ENCODE measurements at regions not wholly inside any gene's neighbourhood (a gene's known extent, or its start where the extent isn't known, plus 50 kb on each side); places are given as distances from the start of the nearest gene placed in this dataset.

- no peak overlapping the region for H3K4me2 ChIP-seq (ENCODE audit: low read length)
- H3K4me1 ChIP-seq (ENCODE audit: control insufficient read depth in 1 of 2, insufficient read depth in 2 of 2, low read length in 2 of 2) = no peaks in the 10 kb centered on the region
- H3K36me3 ChIP-seq (ENCODE audit: control insufficient read depth in 1 of 2, insufficient read depth in 2 of 2, low read length in 2 of 2) = no peaks in the 10 kb centered on the region
- no peak overlapping the region for H3K4me3 ChIP-seq (ENCODE audit: low read depth, low read length)
- H2BK5ac ChIP-seq (ENCODE audit: low read depth, low read length, poor library complexity) = no peak overlapping the region
- no peaks in the 10 kb centered on the region for H3K9me3 ChIP-seq (ENCODE audit: insufficient read depth, low read depth, low read length)
- no peak overlapping the region for H2BK12ac ChIP-seq (ENCODE audit: low read length)
- H3K9ac ChIP-seq (ENCODE audit: low read length) = no peak overlapping the region
- H3K27me3 ChIP-seq (ENCODE audit: insufficient read depth, low read length) = no peaks in the 10 kb centered on the region
- H3K14ac ChIP-seq (ENCODE audit: low read length) = no peak overlapping the region
- no peak overlapping the region for H3K23ac ChIP-seq (ENCODE audit: low read length)
- H4K12ac ChIP-seq (ENCODE audit: low read depth, low read length) = no peak overlapping the region
- H3K79me2 ChIP-seq (ENCODE audit: control insufficient read depth, insufficient read depth, low read length, poor library complexity) = no peaks in the 10 kb centered on the region
- no peaks in the 10 kb centered on the region for H3K79me1 ChIP-seq (ENCODE audit: low read length)
- no peak overlapping the region for H2BK120ac ChIP-seq (ENCODE audit: insufficient read depth, low read length, poor library complexity)
- DNase-seq = no peak
- H2AFZ ChIP-seq (ENCODE audit: insufficient read depth, low read length, poor library complexity) = no peak overlapping the region
- no peak overlapping the region for H4K91ac ChIP-seq (ENCODE audit: low read depth, low read length)
- no peak overlapping the region for H4K8ac ChIP-seq (ENCODE audit: low read depth, low read length)
- H3K18ac ChIP-seq (ENCODE audit: low read length) = no peak overlapping the region
- no peak overlapping the region for H3K27ac ChIP-seq (ENCODE audit: low read depth, low read length)
- H2AK5ac ChIP-seq (ENCODE audit: low read length) = no peak overlapping the region
- no peak overlapping the region for H3K4ac ChIP-seq (ENCODE audit: low read depth, low read length)
Measured at GRCh38 chrX:137483554-137483953, 82.4 kb upstream of the ZIC3 start.

GRCh38 chrX:137482136-137482535 is 83.8 kb upstream of the ZIC3 start:
- Histone ChIP-seq H4K8ac (ENCODE audit: low read depth, low read length) (no peak overlapping the region), H4K91ac (ENCODE audit: low read depth, low read length) (no peak overlapping the region), H3K23ac (ENCODE audit: low read length) (no peak overlapping the region), H3K27ac (ENCODE audit: low read depth, low read length) (no peak overlapping the region), H2BK5ac (ENCODE audit: low read depth, low read length, poor library complexity) (no peak overlapping the region), H2BK120ac (ENCODE audit: insufficient read depth, low read length, poor library complexity) (no peak overlapping the region), H2BK12ac (ENCODE audit: low read length) (no peak overlapping the region), H3K9me3 (ENCODE audit: insufficient read depth, low read depth, low read length) (no peaks in the 10 kb centered on the region), H4K12ac (ENCODE audit: low read depth, low read length) (no peak overlapping the region), H3K79me1 (ENCODE audit: low read length) (no peaks in the 10 kb centered on the region), H3K4me3 (ENCODE audit: low read depth, low read length) (no peak overlapping the region), H3K14ac (ENCODE audit: low read length) (no peak overlapping the region), H3K4me1 (ENCODE audit: control insufficient read depth in 1 of 2, insufficient read depth in 2 of 2, low read length in 2 of 2) (no peaks in the 10 kb centered on the region), H3K4ac (ENCODE audit: low read depth, low read length) (no peak overlapping the region), H3K9ac (ENCODE audit: low read length) (no peak overlapping the region), H2AK5ac (ENCODE audit: low read length) (no peak overlapping the region), H3K4me2 (ENCODE audit: low read length) (no peak overlapping the region), H3K27me3 (ENCODE audit: insufficient read depth, low read length) (no peaks in the 10 kb centered on the region), H3K36me3 (ENCODE audit: control insufficient read depth in 1 of 2, insufficient read depth in 2 of 2, low read length in 2 of 2) (no peaks in the 10 kb centered on the region), H3K18ac (ENCODE audit: low read length) (no peak overlapping the region), H2AFZ (ENCODE audit: insufficient read depth, low read length, poor library complexity) (no peak overlapping the region), H3K79me2 (ENCODE audit: control insufficient read depth, insufficient read depth, low read length, poor library complexity) (no peaks in the 10 kb centered on the region)
- no CpG with 5 or more reads among the region's 2 CpGs for WGBS (ENCODE audit: extremely low coverage, insufficient coverage, insufficient read length)
- no peak for DNase-seq

GRCh38 chrX:137479386-137479785 is 86.5 kb upstream of the ZIC3 start:
- Histone ChIP-seq H3K4ac (ENCODE audit: low read depth, low read length) (no peak overlapping the region), H4K91ac (ENCODE audit: low read depth, low read length) (no peak overlapping the region), H3K4me1 (ENCODE audit: control insufficient read depth in 1 of 2, insufficient read depth in 2 of 2, low read length in 2 of 2) (no peaks in the 10 kb centered on the region), H3K9ac (ENCODE audit: low read length) (no peak overlapping the region), H3K9me3 (ENCODE audit: insufficient read depth, low read depth, low read length) (no peaks in the 10 kb centered on the region), H4K8ac (ENCODE audit: low read depth, low read length) (no peak overlapping the region), H3K4me2 (ENCODE audit: low read length) (no peak overlapping the region), H3K27me3 (ENCODE audit: insufficient read depth, low read length) (no peaks in the 10 kb centered on the region), H3K18ac (ENCODE audit: low read length) (no peak overlapping the region), H3K27ac (ENCODE audit: low read depth, low read length) (no peak overlapping the region), H2AFZ (ENCODE audit: insufficient read depth, low read length, poor library complexity) (no peak overlapping the region), H3K23ac (ENCODE audit: low read length) (no peak overlapping the region), H3K79me1 (ENCODE audit: low read length) (no peaks in the 10 kb centered on the region), H3K36me3 (ENCODE audit: control insufficient read depth in 1 of 2, insufficient read depth in 2 of 2, low read length in 2 of 2) (no peaks in the 10 kb centered on the region), H3K4me3 (ENCODE audit: low read depth, low read length) (no peak overlapping the region), H2AK5ac (ENCODE audit: low read length) (no peak overlapping the region), H3K14ac (ENCODE audit: low read length) (no peak overlapping the region), H2BK12ac (ENCODE audit: low read length) (no peak overlapping the region), H4K12ac (ENCODE audit: low read depth, low read length) (no peak overlapping the region), H3K79me2 (ENCODE audit: control insufficient read depth, insufficient read depth, low read length, poor library complexity) (no peaks in the 10 kb centered on the region), H2BK120ac (ENCODE audit: insufficient read depth, low read length, poor library complexity) (no peak overlapping the region), H2BK5ac (ENCODE audit: low read depth, low read length, poor library complexity) (no peak overlapping the region)
- WGBS (ENCODE audit: extremely low coverage, insufficient coverage, insufficient read length) = no CpG with 5 or more reads among the region's 2 CpGs
- DNase-seq = no peak

DNA sequence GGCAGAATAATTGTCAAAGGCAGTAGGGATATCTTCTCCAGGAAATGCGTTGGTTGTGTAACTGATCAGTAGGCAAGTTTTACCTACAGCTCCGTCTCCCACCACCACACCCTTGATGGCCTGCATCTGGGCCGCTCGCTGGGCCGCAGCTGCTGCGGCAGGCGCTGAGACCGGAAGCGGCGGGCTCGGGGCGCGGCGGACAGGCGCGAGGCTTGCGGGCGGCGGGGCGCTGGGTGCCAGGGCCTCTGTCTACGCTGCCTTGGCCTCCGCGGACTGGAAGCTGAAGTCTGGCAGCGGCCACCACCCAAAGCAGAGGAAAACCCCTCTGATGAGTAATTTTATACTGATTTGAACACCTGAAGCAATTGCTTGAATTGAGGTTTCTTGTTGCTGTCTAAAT is 124.2 kb upstream of the ZIC3 start:
- no peak for DNase-seq
- H2AFZ ChIP-seq (ENCODE audit: insufficient read depth, low read length, poor library complexity) = no peak overlapping the region
- H3K4me3 ChIP-seq (ENCODE audit: low read depth, low read length) = no peak overlapping the region
- H3K27ac ChIP-seq (ENCODE audit: low read depth, low read length) = no peak overlapping the region
- H3K36me3 ChIP-seq (ENCODE audit: control insufficient read depth in 1 of 2, insufficient read depth in 2 of 2, low read length in 2 of 2) = no peaks in the 10 kb centered on the region
- no peak overlapping the region for H3K4ac ChIP-seq (ENCODE audit: low read depth, low read length)
- H3K27me3 ChIP-seq (ENCODE audit: insufficient read depth, low read length) = no peaks in the 10 kb centered on the region
- H2BK120ac ChIP-seq (ENCODE audit: insufficient read depth, low read length, poor library complexity) = no peak overlapping the region
- WGBS (ENCODE audit: extremely low coverage, insufficient coverage, insufficient read length) = no CpG with 5 or more reads among the region's 24 CpGs
- H3K18ac ChIP-seq (ENCODE audit: low read length) = no peak overlapping the region
- no peak overlapping the region for H2BK12ac ChIP-seq (ENCODE audit: low read length)
- H3K23ac ChIP-seq (ENCODE audit: low read length) = no peak overlapping the region
- H3K79me1 ChIP-seq (ENCODE audit: low read length) = no peaks in the 10 kb centered on the region
- H4K12ac ChIP-seq (ENCODE audit: low read depth, low read length) = no peak overlapping the region
- H3K14ac ChIP-seq (ENCODE audit: low read length) = no peak overlapping the region
- H2AK5ac ChIP-seq (ENCODE audit: low read length) = no peak overlapping the region
- no peak overlapping the region for H4K8ac ChIP-seq (ENCODE audit: low read depth, low read length)
- no peaks in the 10 kb centered on the region for H3K9me3 ChIP-seq (ENCODE audit: insufficient read depth, low read depth, low read length)
- no peak overlapping the region for H2BK5ac ChIP-seq (ENCODE audit: low read depth, low read length, poor library complexity)
- H3K4me1 ChIP-seq (ENCODE audit: control insufficient read depth in 1 of 2, insufficient read depth in 2 of 2, low read length in 2 of 2) = no peaks in the 10 kb centered on the region
- H3K9ac ChIP-seq (ENCODE audit: low read length) = no peak overlapping the region
- H3K4me2 ChIP-seq (ENCODE audit: low read length) = no peak overlapping the region
- no peaks in the 10 kb centered on the region for H3K79me2 ChIP-seq (ENCODE audit: control insufficient read depth, insufficient read depth, low read length, poor library complexity)
- no peak overlapping the region for H4K91ac ChIP-seq (ENCODE audit: low read depth, low read length)
